Subcutaneous abdominal adipose tissue (tissue), 5 donors: ENCODE measurements at regions not wholly inside any gene's neighbourhood (a gene's known extent, or its start where the extent isn't known, plus 50 kb on each side); places are given as distances from the start of the nearest gene placed in this dataset.
"Not testable (repeated sequence)": the region's sequence is repeated elsewhere in the genome, so short reads cannot be mapped to it uniquely, and the experiment has no call there.

Experiments
- H3K27ac ChIP-seq: one replicate; pipeline ENCODE4 v1.7.0; 2013; ENCODE audit warnings: low read depth, mild to moderate bottlenecking, inconsistent platforms, low read length, moderate library complexity
- H3K27me3 ChIP-seq, 5 donors: one replicate each; pipeline ENCODE4 v1.7.0; 2013; ENCODE audit warnings: low read length in 5 of 5, inconsistent platforms in 1 of 5; ENCODE audit not compliant: control insufficient read depth in 5 of 5, insufficient read depth in 4 of 5
- H3K36me3 ChIP-seq, 5 donors: one replicate each; pipeline ENCODE4 v1.7.0; 2013; ENCODE audit warnings: low read length in 5 of 5; ENCODE audit not compliant: control insufficient read depth in 5 of 5, insufficient read depth in 5 of 5
- H3K4me1 ChIP-seq, 5 donors: one replicate each; pipeline ENCODE4 v1.7.0; 2013; ENCODE audit warnings: low read length in 5 of 5, mild to moderate bottlenecking in 3 of 5, moderate library complexity in 1 of 5; ENCODE audit not compliant: control insufficient read depth in 5 of 5, insufficient read depth in 5 of 5
- H3K4me3 ChIP-seq, 5 donors: one replicate each; pipeline ENCODE4 v1.7.0; 2013; ENCODE audit warnings: low read length in 5 of 5, low read depth in 1 of 5
- H3K9ac ChIP-seq, 5 donors: one replicate each; pipeline ENCODE4 v1.7.0; 2013; ENCODE audit warnings: low read length in 5 of 5, mild to moderate bottlenecking in 4 of 5, moderate library complexity in 3 of 5
- H3K9me3 ChIP-seq, 5 donors: one replicate each; pipeline ENCODE4 v1.7.0; 2013; ENCODE audit warnings: low read length in 5 of 5; ENCODE audit not compliant: control insufficient read depth in 5 of 5
- donor health status: healthy.
- donor health status: healthy.
- donor health status: healthy.
- donor health status: healthy.
- donor health status: healthy.

GRCh38 chr7:150044771-150045170, 171.0 kb downstream of the ATP6V0E2 start:
- H3K27ac ChIP-seq, H3K4me3 ChIP-seq, H3K36me3 ChIP-seq, H3K4me1 ChIP-seq, H3K27me3 ChIP-seq, H3K9ac ChIP-seq, H3K9me3 ChIP-seq: not testable (repeated sequence)

GRCh38 chr7:150045596-150045995, 171.8 kb downstream of the ATP6V0E2 start:
- H3K27me3 ChIP-seq, H3K9me3 ChIP-seq, H3K9ac ChIP-seq, H3K36me3 ChIP-seq, H3K4me1 ChIP-seq, H3K4me3 ChIP-seq, H3K27ac ChIP-seq: not testable (repeated sequence)

- H3K4me1 ChIP-seq, H3K36me3 ChIP-seq, H3K9ac ChIP-seq, H3K27me3 ChIP-seq, H3K27ac ChIP-seq, H3K4me3 ChIP-seq, H3K9me3 ChIP-seq: not testable (repeated sequence)
Observed at GRCh38 chr7:150046290-150047194, 172.8 kb downstream of the ATP6V0E2 start.

- H3K36me3 ChIP-seq, H3K27ac ChIP-seq, H3K9me3 ChIP-seq, H3K4me1 ChIP-seq, H3K4me3 ChIP-seq, H3K9ac ChIP-seq, H3K27me3 ChIP-seq: not testable (repeated sequence)
Observed at GRCh38 chr7:150047329-150047728, 173.6 kb downstream of the ATP6V0E2 start.

GRCh38 chr7:150047772-150048171, 174.0 kb downstream of the ATP6V0E2 start:
- H3K9me3 ChIP-seq, H3K27ac ChIP-seq, H3K4me1 ChIP-seq, H3K9ac ChIP-seq, H3K36me3 ChIP-seq, H3K27me3 ChIP-seq, H3K4me3 ChIP-seq: not testable (repeated sequence)

- H3K9ac ChIP-seq, H3K36me3 ChIP-seq, H3K27ac ChIP-seq, H3K9me3 ChIP-seq, H3K4me1 ChIP-seq, H3K27me3 ChIP-seq: not testable (repeated sequence)
- H3K4me3 ChIP-seq: peak overlapping the region in 2 of 5 donors; percentile 22 to 26
Observed at GRCh38 chr7:150048244-150049011, 174.7 kb downstream of the ATP6V0E2 start.

- H3K9ac ChIP-seq, H3K4me1 ChIP-seq, H3K9me3 ChIP-seq, H3K36me3 ChIP-seq, H3K27ac ChIP-seq, H3K27me3 ChIP-seq: not testable (repeated sequence)
- H3K4me3 ChIP-seq: peak overlapping the region in 2 of 5 donors; percentile 22 to 26
Observed at GRCh38 chr7:150049012-150049655, 175.4 kb downstream of the ATP6V0E2 start.

- not testable (repeated sequence) for H3K27ac ChIP-seq, H3K4me1 ChIP-seq, H3K36me3 ChIP-seq, H3K9ac ChIP-seq, H3K4me3 ChIP-seq, H3K9me3 ChIP-seq, H3K27me3 ChIP-seq
Observed at GRCh38 chr7:150053396-150053795, 179.6 kb downstream of the ATP6V0E2 start.

- H3K9ac ChIP-seq, H3K27me3 ChIP-seq, H3K4me1 ChIP-seq, H3K9me3 ChIP-seq, H3K36me3 ChIP-seq, H3K4me3 ChIP-seq, H3K27ac ChIP-seq: not testable (repeated sequence)
Observed at GRCh38 chr7:150054242-150054641, 180.5 kb downstream of the ATP6V0E2 start.
